ENCODE measurements at regions not wholly inside any gene's neighbourhood (a gene's known extent, or its start where the extent isn't known, plus 50 kb on each side); places are given as distances from the start of the nearest gene placed in this dataset.

GRCh38 chr17:14469971-14470370 is 169.1 kb downstream of the HS3ST3B1 start:
- Histone ChIP-seq H3K27ac (ENCODE audit: low read length) (no peak overlapping the region), H3K36me3 (ENCODE audit: control insufficient read depth, insufficient read depth, low read length) (no peaks in the 10 kb centered on the region), H3K9me3 (ENCODE audit: control insufficient read depth, insufficient read depth, low read length) (no peaks in the 10 kb centered on the region), H3K4me3 (ENCODE audit: low read length) (no peak overlapping the region), H3K4me1 (ENCODE audit: control insufficient read depth, insufficient read depth, low read length) (peaks cover 14% of the 10 kb centered on the region), H3K27me3 (ENCODE audit: control insufficient read depth, insufficient read depth, low read length) (no peaks in the 10 kb centered on the region)
- DNase-seq (no peak), ATAC-seq (peak in 2 of 3 donors; percentile 24 to 61)
- Mint-ChIP-seq H3K9me3 (peaks cover 0 to 3% of the 10 kb centered on the region in 2 donors), H3K27me3 (ENCODE audit: low read depth in 2 of 2) (peaks cover 0 to under 1% of the 10 kb centered on the region in 2 donors), H3K36me3 (no peaks in the 10 kb centered on the region), H3K27ac (peak overlapping the region in 1 of 2 donors; percentile 36), H3K4me1 (peaks cover 18 to 26% of the 10 kb centered on the region in 2 donors), H3K4me3 (no peak overlapping the region)
- intact Hi-C loops (cut with micrococcal nuclease) = no loop called here
- WGBS (ENCODE audit: insufficient coverage) = 32% methylated on average over 3 of the region's 3 CpGs
- TF ChIP-seq, protein P1, sequence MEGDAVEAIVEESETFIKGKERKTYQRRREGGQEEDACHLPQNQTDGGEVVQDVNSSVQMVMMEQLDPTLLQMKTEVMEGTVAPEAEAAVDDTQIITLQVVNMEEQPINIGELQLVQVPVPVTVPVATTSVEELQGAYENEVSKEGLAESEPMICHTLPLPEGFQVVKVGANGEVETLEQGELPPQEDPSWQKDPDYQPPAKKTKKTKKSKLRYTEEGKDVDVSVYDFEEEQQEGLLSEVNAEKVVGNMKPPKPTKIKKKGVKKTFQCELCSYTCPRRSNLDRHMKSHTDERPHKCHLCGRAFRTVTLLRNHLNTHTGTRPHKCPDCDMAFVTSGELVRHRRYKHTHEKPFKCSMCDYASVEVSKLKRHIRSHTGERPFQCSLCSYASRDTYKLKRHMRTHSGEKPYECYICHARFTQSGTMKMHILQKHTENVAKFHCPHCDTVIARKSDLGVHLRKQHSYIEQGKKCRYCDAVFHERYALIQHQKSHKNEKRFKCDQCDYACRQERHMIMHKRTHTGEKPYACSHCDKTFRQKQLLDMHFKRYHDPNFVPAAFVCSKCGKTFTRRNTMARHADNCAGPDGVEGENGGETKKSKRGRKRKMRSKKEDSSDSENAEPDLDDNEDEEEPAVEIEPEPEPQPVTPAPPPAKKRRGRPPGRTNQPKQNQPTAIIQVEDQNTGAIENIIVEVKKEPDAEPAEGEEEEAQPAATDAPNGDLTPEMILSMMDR (IDR thresholded peaks at IDR 0.05) = no peak

GRCh38 chr17:14468858-14469257 is 168.0 kb downstream of the HS3ST3B1 start:
- WGBS (ENCODE audit: insufficient coverage) = 75% methylated on average over 1 of the region's 3 CpGs
- peaks cover 18 to 26% of the 10 kb centered on the region in 2 donors for H3K4me1 Mint-ChIP-seq
- H3K4me3 Mint-ChIP-seq = no peak overlapping the region
- ATAC-seq = no peak
- peaks cover 14% of the 10 kb centered on the region for H3K4me1 ChIP-seq (ENCODE audit: control insufficient read depth, insufficient read depth, low read length)
- no peak overlapping the region for H3K4me3 ChIP-seq (ENCODE audit: low read length)
- TF ChIP-seq, protein P1 (IDR thresholded peaks at IDR 0.05) = no peak
- intact Hi-C loops (cut with micrococcal nuclease) = no loop called here
- no peaks in the 10 kb centered on the region for H3K27me3 Mint-ChIP-seq (ENCODE audit: low read depth in 2 of 2)
- H3K27ac Mint-ChIP-seq = peak overlapping the region in 1 of 2 donors; percentile 36
- H3K9me3 ChIP-seq (ENCODE audit: control insufficient read depth, insufficient read depth, low read length) = no peaks in the 10 kb centered on the region
- no peak overlapping the region for H3K27ac ChIP-seq (ENCODE audit: low read length)
- DNase-seq = no peak
- H3K27me3 ChIP-seq (ENCODE audit: control insufficient read depth, insufficient read depth, low read length) = no peaks in the 10 kb centered on the region
- H3K36me3 ChIP-seq (ENCODE audit: control insufficient read depth, insufficient read depth, low read length) = no peaks in the 10 kb centered on the region
- no peaks in the 10 kb centered on the region for H3K36me3 Mint-ChIP-seq
- H3K9me3 Mint-ChIP-seq = peaks cover 0 to 3% of the 10 kb centered on the region in 2 donors

- TF ChIP-seq, protein P1 (IDR thresholded peaks at IDR 0.05) = no peak
- no peak for ATAC-seq
- Histone ChIP-seq H3K27me3 (ENCODE audit: control insufficient read depth, insufficient read depth, low read length) (no peaks in the 10 kb centered on the region), H3K4me1 (ENCODE audit: control insufficient read depth, insufficient read depth, low read length) (no peaks in the 10 kb centered on the region), H3K4me3 (ENCODE audit: low read length) (no peak overlapping the region), H3K36me3 (ENCODE audit: control insufficient read depth, insufficient read depth, low read length) (no peaks in the 10 kb centered on the region), H3K27ac (ENCODE audit: low read length) (no peak overlapping the region), H3K9me3 (ENCODE audit: control insufficient read depth, insufficient read depth, low read length) (no peaks in the 10 kb centered on the region)
- H3K27ac Mint-ChIP-seq = no peak overlapping the region
- no peaks in the 10 kb centered on the region for H3K9me3 Mint-ChIP-seq
- H3K36me3 Mint-ChIP-seq = no peaks in the 10 kb centered on the region
- H3K27me3 Mint-ChIP-seq (ENCODE audit: low read depth in 2 of 2) = peaks cover 15 to 22% of the 10 kb centered on the region in 2 donors
- intact Hi-C loops (cut with micrococcal nuclease) = no loop called here
- 94% methylated on average over 4 of the region's 4 CpGs for WGBS (ENCODE audit: insufficient coverage)
- peaks cover 8 to 13% of the 10 kb centered on the region in 2 donors for H3K4me1 Mint-ChIP-seq
- H3K4me3 Mint-ChIP-seq = no peak overlapping the region
- DNase-seq = no peak
These were observed 160.3 kb downstream of the HS3ST3B1 start for GRCh38 chr17:14461227-14461548.

DNA sequence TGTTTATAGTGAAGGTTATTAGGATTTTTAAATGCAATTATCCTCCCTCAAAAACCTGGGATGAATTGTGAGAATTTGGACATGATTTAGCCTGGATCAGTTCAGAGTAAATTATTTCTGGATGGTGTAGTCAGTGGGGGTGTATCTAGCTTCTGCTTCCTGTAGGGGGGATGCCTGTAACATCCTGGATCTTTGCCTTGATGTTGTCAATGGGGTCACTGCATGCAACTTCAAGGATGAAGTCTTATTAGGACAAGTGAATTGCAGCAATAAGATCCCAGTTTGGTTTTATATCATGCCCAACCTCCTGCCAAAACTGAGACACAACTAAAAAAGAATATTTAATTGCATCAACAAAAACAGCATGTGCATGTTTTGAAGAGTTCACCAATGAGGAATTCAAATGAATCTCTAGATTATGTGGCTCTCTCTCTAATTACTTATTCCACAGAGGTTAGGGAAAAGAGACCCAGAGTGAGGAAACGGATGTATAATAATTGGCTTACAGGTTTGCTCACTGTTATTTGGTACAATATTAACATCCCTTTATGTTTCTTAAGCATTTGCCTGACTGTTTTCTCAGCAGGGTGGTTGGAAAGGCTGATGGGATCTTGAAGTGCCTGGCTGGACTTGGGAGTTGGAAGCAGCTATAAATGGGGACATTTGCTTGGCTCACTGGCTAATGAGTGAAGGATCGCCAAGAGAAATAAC is 159.8 kb downstream of the HS3ST3B1 start:
- DNase-seq (no peak), ATAC-seq (no peak)
- WGBS (ENCODE audit: insufficient coverage) = 96% methylated on average over 1 of the region's 2 CpGs
- Mint-ChIP-seq H3K27ac (no peak overlapping the region), H3K36me3 (no peaks in the 10 kb centered on the region), H3K4me1 (peaks cover 8 to 13% of the 10 kb centered on the region in 2 donors), H3K27me3 (ENCODE audit: low read depth in 2 of 2) (peaks cover 15 to 22% of the 10 kb centered on the region in 2 donors), H3K9me3 (no peaks in the 10 kb centered on the region), H3K4me3 (no peak overlapping the region)
- Histone ChIP-seq H3K27me3 (ENCODE audit: control insufficient read depth, insufficient read depth, low read length) (no peaks in the 10 kb centered on the region), H3K36me3 (ENCODE audit: control insufficient read depth, insufficient read depth, low read length) (no peaks in the 10 kb centered on the region), H3K9me3 (ENCODE audit: control insufficient read depth, insufficient read depth, low read length) (no peaks in the 10 kb centered on the region), H3K4me1 (ENCODE audit: control insufficient read depth, insufficient read depth, low read length) (no peaks in the 10 kb centered on the region), H3K27ac (ENCODE audit: low read length) (no peak overlapping the region), H3K4me3 (ENCODE audit: low read length) (no peak overlapping the region)
- intact Hi-C loops (cut with micrococcal nuclease) = no loop called here
- TF ChIP-seq, protein P1 (IDR thresholded peaks at IDR 0.05) = no peak

Data from natural killer cell (primary cell).